HG03442 (cell line): ENCODE measurements at regions not wholly inside any gene's neighbourhood (a gene's known extent, or its start where the extent isn't known, plus 50 kb on each side); places are given as distances from the start of the nearest gene placed in this dataset.

Experiments used
- ATAC-seq: cut with Tn5 transposase; IDR thresholded peaks from one replicate; pipeline ENCODE4 v1.9.1; 2021; ENCODE audit warnings: mild to moderate bottlenecking, moderate library complexity; ENCODE audit not compliant: unreplicated experiment

DNA sequence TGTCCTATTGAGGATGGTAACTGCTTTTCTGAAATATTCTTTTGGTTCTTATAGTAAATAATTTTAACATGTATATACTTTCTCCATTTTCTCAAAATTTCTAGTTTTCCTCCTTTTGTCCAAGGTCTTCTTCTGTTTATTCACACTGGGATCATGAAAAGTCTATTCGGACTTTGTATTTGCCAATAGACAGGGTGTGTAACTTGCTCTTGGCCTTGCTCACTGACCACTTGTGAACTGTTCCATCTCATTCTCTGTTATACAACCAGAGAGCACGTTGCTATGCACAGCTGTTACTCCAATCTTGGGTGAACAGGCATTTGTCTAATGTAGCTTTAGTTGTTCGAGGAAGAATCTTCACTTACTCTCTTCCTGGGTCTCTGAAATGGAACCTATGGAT is 388.9 kb downstream of the SH3GL2 start:
- ATAC-seq = no peak

DNA sequence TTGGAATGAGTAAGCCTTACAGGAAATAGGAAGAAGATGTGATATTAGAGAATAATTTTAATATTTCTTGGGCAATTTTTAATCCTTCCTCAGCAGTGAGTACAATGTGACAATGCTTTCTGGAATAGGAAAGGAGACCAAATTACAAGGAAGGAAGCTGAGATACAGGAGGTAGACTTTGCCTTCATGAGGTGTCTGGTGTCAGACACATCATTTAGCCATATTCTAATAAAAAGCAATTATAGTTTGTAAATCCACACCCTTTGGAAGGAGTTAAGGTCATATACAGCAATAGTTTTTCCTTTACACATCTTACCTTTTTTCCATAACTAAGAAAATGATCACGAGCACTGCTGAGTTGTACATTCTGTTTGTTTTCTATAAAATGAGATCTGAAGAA is 390.4 kb downstream of the SH3GL2 start:
- no peak for ATAC-seq

DNA sequence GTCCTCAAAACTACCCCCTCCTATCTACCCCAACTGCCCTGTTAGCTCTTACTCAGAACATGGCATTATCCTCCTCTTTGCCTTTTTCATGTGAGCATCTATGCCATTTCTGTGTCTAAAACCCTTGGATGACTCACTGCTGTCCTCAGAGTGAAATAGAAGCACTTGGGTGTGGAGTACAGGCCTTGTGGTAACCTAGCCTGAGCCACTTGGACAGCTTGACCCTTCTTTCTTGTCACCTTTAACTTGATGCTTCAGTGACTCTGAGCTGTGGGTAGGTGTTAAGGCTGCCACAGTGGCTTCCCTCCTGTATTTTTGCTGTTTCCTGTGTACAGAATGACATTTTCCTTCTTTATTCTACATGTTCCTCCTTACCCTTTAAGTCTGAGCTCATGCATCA is 391.4 kb downstream of the SH3GL2 start:
- no peak for ATAC-seq

DNA sequence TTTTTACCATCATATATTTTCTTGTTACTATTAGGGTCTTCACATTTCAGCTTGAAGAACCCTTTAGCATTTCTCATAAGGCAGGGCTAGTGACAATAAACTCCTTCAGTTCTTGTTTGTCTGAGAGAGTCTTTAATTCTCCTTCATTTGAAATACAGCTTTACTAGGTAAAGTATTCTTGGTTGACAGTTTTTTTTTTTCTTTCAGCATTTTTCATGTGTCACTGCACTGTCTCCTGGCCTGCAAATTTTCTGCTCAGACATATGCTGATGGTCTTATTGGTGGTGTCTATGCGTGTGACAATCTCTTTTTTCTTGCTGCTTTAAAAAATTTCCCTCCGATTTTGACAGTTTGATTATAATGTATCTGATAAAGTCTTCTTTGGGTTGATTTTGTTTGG is 399.9 kb downstream of the SH3GL2 start:
- ATAC-seq = no peak

DNA sequence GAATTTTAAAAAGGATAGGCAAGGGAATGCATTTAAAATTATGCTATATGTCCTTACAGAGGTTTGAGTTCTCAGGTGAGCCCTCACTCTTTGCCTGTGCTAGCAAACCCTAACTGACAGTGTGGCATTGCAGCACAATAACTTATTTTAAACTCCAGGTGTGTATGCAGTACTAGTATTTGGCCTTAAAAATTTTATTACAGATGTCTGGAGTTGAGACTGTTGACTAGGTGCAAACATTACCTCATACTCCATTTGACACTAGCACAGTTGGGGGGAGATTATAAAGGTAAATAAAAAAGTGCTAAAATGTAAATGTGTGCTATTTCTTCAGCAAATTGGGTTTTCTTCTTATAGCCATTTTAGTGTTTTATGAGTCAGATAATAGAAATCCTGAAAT is 407.7 kb downstream of the SH3GL2 start:
- no peak for ATAC-seq

DNA sequence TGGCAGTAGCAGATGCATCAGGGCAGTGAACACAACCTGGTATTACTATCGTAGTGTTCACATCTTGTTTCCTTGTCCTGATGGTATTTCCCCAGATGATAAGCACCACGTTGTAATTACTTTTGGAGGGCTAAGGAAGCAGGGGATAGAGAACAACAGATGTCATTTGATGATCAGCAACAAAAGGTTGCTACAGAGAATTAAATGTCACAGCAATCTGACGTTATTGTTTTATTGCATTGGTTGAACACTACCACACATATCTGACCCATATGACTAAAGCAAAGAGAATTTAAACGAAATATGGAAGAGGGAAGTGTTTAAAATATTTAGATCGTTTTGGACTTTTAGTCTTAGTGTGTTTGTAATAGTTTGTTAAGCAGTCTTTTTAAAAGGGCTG is 408.3 kb downstream of the SH3GL2 start:
- no peak for ATAC-seq

DNA sequence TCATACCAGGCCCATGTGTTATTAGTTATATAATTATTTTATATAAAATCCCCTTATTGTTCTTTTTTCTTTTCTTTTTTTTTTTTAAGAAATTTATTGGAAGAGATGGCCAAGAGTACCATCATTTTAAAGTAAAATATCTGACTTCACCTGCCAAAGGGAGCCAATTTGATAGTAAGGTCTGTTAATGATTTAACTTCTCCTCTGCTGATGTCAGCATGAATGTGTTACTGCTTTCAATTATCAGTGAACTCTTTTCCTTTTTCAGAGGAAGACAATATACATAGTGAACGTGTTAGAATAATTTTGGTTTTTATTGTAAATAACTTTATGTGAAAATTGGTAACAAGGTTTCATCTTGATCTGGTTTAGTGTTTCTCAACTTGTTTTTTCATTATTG is 409.6 kb downstream of the SH3GL2 start:
- no peak for ATAC-seq

DNA sequence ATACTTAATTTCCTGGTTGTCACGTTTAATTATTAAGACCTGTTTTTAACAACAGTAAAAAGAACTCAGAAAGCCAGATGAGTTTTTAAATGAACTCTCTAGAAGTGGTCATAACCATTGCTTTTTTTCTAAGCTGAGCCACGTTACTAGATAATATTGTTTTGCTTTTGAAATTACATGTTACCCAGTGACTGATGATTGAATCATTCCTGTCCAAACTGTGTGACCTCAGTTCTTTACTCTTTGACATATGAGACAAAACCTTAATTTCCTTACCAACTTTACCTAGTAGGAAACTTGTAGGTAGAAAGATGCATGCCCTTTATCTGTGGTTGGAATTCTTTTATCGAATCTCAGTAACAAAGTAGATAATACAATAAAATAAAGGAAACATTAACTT is 411.7 kb downstream of the SH3GL2 start:
- no peak for ATAC-seq

DNA sequence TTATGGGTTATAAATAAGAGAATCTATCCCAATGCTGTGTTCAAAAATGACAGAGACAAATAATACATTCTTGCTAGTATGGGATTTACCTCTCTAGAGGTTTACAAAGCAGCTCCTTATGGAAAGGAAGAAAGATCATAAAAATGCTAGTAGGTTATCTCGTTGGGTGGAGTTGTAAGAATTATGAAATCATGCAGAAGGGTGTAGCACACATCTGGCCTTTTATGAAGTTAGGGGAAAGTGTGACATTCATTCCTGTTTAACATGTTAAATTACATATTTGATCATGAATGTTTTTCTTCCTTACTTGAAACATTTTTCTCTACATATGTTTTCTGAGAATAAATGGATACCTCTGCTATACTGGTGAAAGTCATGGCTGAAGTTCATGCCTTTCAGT is 414.2 kb downstream of the SH3GL2 start:
- no peak for ATAC-seq

DNA sequence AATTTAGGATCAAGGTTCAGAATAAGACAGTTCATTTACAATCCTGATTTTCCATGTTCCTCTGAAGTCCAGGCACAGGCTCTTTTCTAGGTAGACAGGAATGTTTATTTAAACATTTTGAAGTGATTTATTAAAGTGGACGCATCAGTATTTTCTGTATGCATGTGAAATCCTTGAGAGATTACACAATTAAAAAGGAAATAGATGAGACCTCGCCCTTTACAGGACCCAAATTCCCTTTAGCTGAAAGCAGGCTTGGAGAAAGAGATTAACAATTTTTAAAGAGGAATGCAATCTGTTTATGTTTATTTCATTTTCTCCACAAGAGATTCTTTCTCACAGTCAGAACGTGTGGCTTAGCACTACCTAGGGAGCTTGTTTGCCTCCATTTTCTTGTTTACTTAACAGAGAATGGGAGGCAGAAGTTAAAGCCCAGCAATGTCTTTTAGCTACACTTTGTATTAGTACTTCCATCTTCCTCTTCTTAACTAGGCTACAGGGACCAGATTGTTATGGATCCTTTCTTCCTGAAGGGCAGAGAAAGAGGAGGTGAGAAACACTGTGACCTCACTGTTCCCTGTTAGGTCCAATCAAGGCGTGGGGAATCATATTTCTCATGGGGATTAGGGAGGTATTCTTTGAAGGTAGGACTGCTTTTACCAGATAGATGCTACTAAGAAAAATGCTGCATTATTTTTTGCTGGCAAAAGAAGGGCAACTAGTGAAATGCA is 416.0 kb downstream of the SH3GL2 start:
- ATAC-seq = no peak

DNA sequence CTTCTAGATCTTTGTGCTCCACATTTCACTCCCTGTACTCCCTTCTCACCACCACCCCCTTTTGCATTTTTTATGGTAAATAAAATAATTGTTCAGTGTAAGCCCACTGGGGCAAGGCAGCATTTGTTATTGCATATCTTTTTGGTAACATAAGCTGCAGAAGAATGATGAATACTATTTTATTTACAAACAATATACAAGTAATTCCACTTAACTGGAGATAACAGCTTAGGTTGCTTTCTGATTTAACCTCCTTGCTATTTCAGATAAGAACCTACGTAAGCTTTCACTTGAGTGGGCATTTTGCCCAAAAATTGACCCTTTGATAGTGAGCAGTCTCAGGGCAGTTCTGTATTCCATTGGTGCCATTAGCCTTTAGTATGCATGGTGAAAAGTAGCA is 417.9 kb downstream of the SH3GL2 start:
- no peak for ATAC-seq

DNA sequence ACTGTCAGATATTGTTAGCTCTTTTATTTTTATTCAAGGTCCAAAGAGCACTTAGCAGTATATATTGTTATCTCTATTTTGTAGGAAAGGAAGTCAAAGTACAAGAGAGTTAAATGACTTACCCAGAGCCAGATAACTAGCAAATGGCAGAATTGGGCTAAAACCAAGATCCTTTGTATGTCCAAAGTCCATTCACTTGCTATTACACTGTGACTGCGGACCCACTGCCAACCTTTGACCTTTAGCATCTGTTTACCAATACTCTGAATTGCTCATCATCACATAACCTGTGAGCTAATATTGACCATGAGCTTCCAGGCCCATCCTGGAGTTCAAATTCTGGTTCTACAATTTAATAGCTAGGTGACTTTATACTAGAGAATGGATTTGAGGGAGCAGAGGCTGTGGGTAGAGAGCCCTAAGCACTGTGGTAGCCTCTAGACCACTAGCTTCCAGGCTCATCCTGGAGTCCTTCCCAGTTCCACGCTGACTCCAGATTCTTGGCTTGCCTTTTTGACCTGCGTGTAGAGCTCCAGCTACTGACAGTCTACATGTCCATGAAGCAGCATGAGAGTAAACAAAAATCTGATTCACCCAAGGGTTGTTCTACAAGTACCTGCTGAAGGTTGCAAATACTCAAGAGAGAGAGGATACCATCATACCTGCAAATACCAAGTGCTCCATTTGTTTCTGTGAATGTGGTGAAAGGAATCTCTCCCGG is 424.0 kb downstream of the SH3GL2 start:
- ATAC-seq = no peak

DNA sequence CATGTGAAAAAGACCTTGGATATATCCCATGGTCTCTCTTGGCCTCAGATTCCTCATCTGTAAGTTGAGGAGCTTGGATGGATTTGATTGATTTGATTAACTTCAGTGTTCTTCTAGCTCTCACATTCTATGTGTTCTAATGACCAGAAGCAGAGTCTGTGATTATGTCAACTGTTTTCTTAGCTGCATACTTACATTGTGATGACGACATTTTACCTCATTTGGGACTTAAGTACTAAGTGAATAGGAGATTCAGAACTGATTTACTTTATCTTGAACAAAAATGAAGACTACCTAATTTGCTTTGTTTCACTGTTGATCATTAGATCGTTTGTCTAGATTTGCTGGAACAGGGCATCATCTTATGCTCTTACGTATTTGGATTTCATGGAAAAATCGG is 427.7 kb downstream of the SH3GL2 start:
- no peak for ATAC-seq

DNA sequence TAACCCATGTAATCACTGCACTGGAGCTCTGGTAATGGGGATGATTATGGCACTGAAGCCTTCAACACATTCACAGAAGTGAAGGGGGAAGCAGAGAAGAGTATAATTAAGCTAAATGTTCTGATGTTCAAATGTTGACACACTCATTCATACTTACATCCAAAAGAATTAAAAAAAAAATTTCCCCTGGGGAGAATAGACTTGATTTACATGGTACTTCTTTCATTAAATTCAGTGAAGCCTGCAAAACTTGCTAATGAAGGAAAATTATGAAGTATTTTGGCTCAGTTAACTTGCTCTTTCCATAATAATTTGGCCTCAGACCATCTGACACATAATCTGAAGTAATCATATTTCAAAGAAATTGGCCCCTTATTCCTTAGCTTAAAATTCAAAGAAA is 428.8 kb downstream of the SH3GL2 start:
- no peak for ATAC-seq

DNA sequence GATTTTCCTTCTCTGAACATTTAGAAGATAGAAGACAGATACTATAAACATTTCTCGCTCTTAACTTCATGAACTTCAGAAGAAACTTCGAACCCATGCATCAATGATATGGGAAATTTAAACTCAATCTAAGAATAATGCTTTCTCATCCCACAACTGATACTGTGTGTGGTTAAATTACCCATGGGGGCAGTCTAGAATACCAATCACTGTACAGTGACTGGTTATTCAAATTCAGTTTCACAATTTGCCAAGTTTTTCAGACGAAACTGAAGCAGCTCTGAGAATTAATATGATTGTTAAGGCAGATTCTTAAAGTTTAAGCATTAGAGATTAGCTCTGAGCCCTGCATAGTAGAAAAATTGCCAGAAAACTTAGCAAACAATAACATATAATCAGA is 431.0 kb downstream of the SH3GL2 start:
- ATAC-seq = no peak

DNA sequence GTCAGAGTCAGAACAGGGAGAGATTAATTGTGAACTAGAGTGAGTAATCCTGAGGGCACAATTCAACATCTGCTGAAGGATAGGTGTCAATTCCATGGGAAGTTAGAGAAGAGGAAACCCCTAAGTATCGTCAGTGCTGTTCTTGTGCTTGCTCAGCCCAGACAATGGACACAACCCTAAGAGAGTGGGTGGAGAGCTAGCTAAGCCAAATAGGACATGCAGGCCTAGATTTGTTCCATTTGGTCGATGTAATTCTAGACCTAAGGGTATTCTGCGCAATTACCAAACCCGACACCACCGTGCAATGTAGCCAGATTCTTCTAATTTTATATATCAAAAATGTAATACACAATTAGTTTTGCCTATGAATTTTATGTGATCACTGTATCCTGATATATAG is 431.6 kb downstream of the SH3GL2 start:
- ATAC-seq = no peak

DNA sequence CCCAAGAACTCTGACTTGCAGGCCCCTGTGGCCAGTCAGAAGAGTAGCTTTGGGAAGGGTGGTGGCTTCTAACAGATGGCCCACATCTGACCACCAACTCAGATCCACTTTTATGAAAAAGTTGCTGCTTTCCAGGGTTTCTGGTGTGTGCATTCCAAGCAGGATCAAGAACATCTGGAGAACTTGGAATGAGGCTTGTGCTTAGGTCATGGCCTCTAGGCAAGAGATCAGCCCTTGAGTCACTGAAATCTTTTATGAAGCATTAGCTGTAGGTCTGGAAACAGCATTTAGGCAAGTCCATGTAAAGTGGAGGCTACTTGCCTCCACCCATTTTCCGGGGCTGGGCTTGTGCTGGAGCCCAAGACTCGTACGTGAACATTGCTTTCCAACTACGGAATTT is 433.3 kb downstream of the SH3GL2 start:
- ATAC-seq = no peak

DNA sequence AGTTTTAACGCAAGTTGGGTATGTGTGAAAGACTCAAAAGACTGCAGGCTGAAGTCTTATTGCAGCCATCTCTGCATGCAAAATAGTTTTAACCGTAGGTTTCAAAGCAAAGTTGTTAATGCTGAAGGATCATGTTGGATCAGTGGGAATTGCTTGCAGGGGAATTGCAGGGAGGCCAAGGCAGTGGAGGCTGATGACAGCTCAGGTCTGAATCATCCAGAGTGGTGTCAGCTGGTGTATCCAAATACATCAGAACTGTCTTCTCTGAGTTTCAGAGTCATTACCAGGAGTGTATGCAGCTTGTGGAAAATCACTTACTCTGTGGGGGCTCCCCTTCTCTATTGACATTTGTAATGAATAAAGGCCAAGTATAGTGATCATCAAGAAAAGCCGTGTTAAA is 435.7 kb downstream of the SH3GL2 start:
- ATAC-seq = no peak

DNA sequence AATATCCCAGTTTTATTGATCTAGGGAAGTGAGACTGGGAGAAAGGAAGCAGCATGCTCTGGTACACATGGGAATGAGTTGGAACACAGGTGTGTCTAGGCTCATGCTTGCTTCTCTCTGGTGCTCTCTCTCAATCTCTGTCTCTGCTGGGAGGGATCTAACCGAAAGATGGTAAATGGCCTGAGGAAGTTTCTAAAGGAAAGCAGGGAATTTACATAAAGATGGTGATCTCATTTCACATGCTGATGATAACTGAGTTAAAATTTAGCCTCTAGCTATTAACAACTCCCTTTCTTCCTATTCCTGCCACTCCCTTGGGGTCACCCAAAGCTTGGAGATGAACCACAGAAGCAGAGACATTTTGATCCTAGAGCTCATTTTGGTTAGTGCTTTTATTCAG is 436.2 kb downstream of the SH3GL2 start:
- ATAC-seq = no peak

DNA sequence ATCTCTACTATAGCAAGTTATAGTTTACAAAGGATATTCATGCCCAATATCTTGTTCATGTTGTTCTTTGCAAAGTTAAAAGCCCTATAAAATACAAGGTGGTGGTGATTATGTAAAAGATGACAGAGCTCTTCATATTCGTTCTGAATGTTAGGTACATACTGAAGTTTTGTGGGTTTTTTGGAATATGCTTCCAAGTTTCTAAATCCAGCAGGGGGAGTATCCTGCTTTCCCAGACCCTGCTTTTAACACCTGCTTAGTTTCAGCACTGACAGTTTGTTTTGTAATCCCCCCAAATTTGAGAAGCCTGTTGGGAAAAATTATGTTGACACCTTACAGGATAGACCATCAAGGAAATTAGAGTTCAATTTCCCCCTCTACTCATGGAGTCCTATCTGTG is 438.3 kb downstream of the SH3GL2 start:
- ATAC-seq = no peak

DNA sequence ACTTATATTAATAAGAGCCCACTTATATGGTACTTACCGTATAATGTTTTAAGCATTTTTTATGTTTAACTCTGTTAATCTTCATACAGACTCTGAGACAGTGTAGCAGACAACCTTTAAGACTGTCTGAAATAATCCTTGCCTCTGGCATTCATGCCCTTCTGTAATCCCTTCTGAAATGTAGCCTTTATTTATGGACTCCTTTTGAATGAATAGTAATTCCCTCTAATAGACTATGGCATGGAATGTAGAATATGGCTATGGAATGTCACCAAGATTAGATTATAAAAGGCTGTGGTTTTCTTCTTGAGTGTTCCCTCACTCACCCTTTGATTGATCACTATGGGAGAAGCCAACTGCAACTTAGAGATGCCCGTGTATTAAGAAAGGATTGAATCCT is 439.4 kb downstream of the SH3GL2 start:
- no peak for ATAC-seq

DNA sequence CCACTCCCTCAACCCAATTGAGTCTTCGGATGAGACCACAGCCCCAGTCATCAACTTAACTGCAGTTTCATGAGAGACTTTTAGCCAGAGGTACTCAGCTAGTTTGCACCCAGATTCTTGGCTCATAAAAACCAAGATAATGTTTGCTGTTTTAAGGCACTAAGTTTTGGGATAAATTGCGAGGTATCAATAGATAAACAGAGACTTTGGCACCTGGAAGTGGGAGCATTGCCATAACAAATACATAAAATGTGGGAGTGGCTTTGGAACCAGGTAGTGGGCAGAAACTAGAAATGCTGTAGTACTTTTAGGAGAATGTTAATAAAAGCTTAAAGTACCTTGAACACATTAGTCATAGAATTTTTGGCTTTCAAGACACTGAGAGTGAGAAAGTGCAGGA is 439.8 kb downstream of the SH3GL2 start:
- no peak for ATAC-seq
